H9 (cell line): ENCODE measurements at regions not wholly inside any gene's neighbourhood (a gene's known extent, or its start where the extent isn't known, plus 50 kb on each side); places are given as distances from the start of the nearest gene placed in this dataset.
A peak's percentile ranks its signal among the peaks of the same experiment; 100 is the strongest.

ENCODE experiments used
- DNase-seq: peaks from one replicate; pipeline ENCODE4 v3.0.0-alpha.2; 2017
- H2AFZ ChIP-seq: one replicate; pipeline ENCODE4 v1.6.1; 2013; ENCODE audit warnings: mild to moderate bottlenecking, low read length, control low read depth, moderate library complexity
- H2AK5ac ChIP-seq: 2 replicates; pipeline ENCODE4 v1.6.1; 2013; ENCODE audit warnings: low read length, control low read depth, mixed read lengths; ENCODE audit not compliant: insufficient read length
- H2BK120ac ChIP-seq: one replicate; pipeline ENCODE4 v1.6.1; 2013; ENCODE audit warnings: low read depth, mild to moderate bottlenecking, low read length, control low read depth, inconsistent platforms; ENCODE audit not compliant: poor library complexity, severe bottlenecking
- H2BK12ac ChIP-seq: 2 replicates; pipeline ENCODE4 v1.6.1; 2013; ENCODE audit warnings: low read length, control low read depth, mixed read lengths, low read depth; ENCODE audit not compliant: insufficient read length
- H2BK15ac ChIP-seq: 2 replicates; pipeline ENCODE4 v1.6.1; 2013; ENCODE audit warnings: low read depth, low read length, control low read depth
- H2BK20ac ChIP-seq: one replicate; pipeline ENCODE4 v1.6.1; 2013; ENCODE audit warnings: low read depth, mild to moderate bottlenecking, low read length, control low read depth, inconsistent platforms; ENCODE audit not compliant: poor library complexity, severe bottlenecking
- H2BK5ac ChIP-seq: 2 replicates; pipeline ENCODE4 v1.6.1; 2013; ENCODE audit warnings: low read length, control low read depth, mixed read lengths; ENCODE audit not compliant: insufficient read length
- H3K14ac ChIP-seq: 2 replicates; pipeline ENCODE4 v1.6.1; 2013; ENCODE audit warnings: low read length, control low read depth; ENCODE audit not compliant: insufficient read depth
- H3K18ac ChIP-seq: 2 replicates; pipeline ENCODE4 v1.6.1; 2013; ENCODE audit warnings: low read depth, mild to moderate bottlenecking, mixed read lengths, low read length, control low read depth; ENCODE audit not compliant: insufficient read length
- H3K23ac ChIP-seq: 2 replicates; pipeline ENCODE4 v1.6.1; 2013; ENCODE audit warnings: low read length, control low read depth, mixed read lengths, low read depth; ENCODE audit not compliant: insufficient read length
- H3K23me2 ChIP-seq: 2 replicates; pipeline ENCODE4 v1.6.1; 2013; ENCODE audit warnings: low read depth, mild to moderate bottlenecking, mixed read lengths, low read length, control low read depth; ENCODE audit not compliant: insufficient read length, poor library complexity, severe bottlenecking
- H3K27ac ChIP-seq: 2 replicates; pipeline ENCODE4 v1.5.1; 2013; ENCODE audit warnings: low read length, control low read depth, mixed read lengths, low read depth; ENCODE audit not compliant: insufficient read length
- H3K27me3 ChIP-seq: 2 replicates; pipeline ENCODE4 v1.6.1; 2013; ENCODE audit warnings: low read length, control low read depth, inconsistent platforms; ENCODE audit not compliant: insufficient read depth
- H3K4ac ChIP-seq: 2 replicates; pipeline ENCODE4 v1.6.1; 2013; ENCODE audit warnings: low read depth, mild to moderate bottlenecking, control low read depth, inconsistent platforms, low read length, moderate library complexity
- H3K4me1 ChIP-seq: 2 replicates; pipeline ENCODE4 v1.6.1; 2013; ENCODE audit warnings: low read length, control low read depth, inconsistent platforms; ENCODE audit not compliant: insufficient read depth
- H3K4me2 ChIP-seq: 2 replicates; pipeline ENCODE4 v1.6.1; 2013; ENCODE audit warnings: low read length, control low read depth, mixed read lengths; ENCODE audit not compliant: insufficient read length, insufficient read depth
- H3K56ac ChIP-seq: 2 replicates; pipeline ENCODE4 v1.6.1; 2013; ENCODE audit warnings: low read depth, mild to moderate bottlenecking, mixed read lengths, low read length, control low read depth; ENCODE audit not compliant: insufficient read length
- H3K79me1 ChIP-seq: 2 replicates; pipeline ENCODE4 v1.6.1; 2013; ENCODE audit warnings: low read depth, mild to moderate bottlenecking, moderate library complexity, low read length, control low read depth, inconsistent platforms; ENCODE audit not compliant: insufficient read depth, poor library complexity, severe bottlenecking
- H3K79me2 ChIP-seq: 2 replicates; pipeline ENCODE4 v1.6.1; 2013; ENCODE audit warnings: low read length, control low read depth, inconsistent platforms; ENCODE audit not compliant: insufficient read depth
- H3K9ac ChIP-seq: 2 replicates; pipeline ENCODE4 v1.6.1; 2013; ENCODE audit warnings: low read length, control low read depth, mixed read lengths; ENCODE audit not compliant: insufficient read length; ENCODE audit errors: extremely low read depth
- H3K9me3 ChIP-seq: one replicate; pipeline ENCODE4 v1.6.1; 2013; ENCODE audit warnings: low read depth, low read length, inconsistent platforms; ENCODE audit not compliant: control insufficient read depth
- H3T11ph ChIP-seq: one replicate; pipeline ENCODE4 v1.6.1; 2013; ENCODE audit warnings: mild to moderate bottlenecking, low read length, control low read depth, inconsistent platforms
- H4K20me1 ChIP-seq: one replicate; pipeline ENCODE4 v1.6.1; 2013; ENCODE audit not compliant: control insufficient read depth, insufficient read length, insufficient read depth
- H4K5ac ChIP-seq: 2 replicates; pipeline ENCODE4 v1.6.1; 2013; ENCODE audit warnings: low read depth, mild to moderate bottlenecking, mixed read lengths, low read length, control low read depth; ENCODE audit not compliant: insufficient read length
- H4K8ac ChIP-seq: replicated peaks from 2 replicates; pipeline ENCODE4 v1.6.1; 2013; ENCODE audit warnings: low read length, control low read depth, mixed read lengths, low read depth; ENCODE audit not compliant: insufficient read length
- H4K91ac ChIP-seq: 2 replicates; pipeline ENCODE4 v1.6.1; 2013; ENCODE audit warnings: low read depth, mild to moderate bottlenecking, moderate library complexity, mixed read lengths, low read length, control low read depth; ENCODE audit not compliant: insufficient read length
- H3K27ac Mint-ChIP-seq, 3 experiments: 2 replicates in 2 of 3; 3 replicates in 1 of 3; pipeline ENCODE4 v1.8.0; 2020 to 2021; ENCODE audit warnings: mixed read lengths in 3 of 3, mild to moderate bottlenecking in 1 of 3, moderate library complexity in 1 of 3
- H3K27me3 Mint-ChIP-seq: 2 replicates; pipeline ENCODE4 v1.8.0; 2021; ENCODE audit warnings: low read depth, mild to moderate bottlenecking, moderate library complexity, mixed read lengths
- H3K36me3 Mint-ChIP-seq, 3 experiments: 2 replicates in 2 of 3; 3 replicates in 1 of 3; pipeline ENCODE4 v1.8.0; 2020 to 2021; ENCODE audit warnings: low read depth in 3 of 3, mixed read lengths in 3 of 3; ENCODE audit not compliant: insufficient read depth in 1 of 3
- H3K4me1 Mint-ChIP-seq, 2 experiments: 2 replicates each; pipeline ENCODE4 v1.8.0; 2020; ENCODE audit warnings: mixed read lengths in 2 of 2
- H3K4me3 Mint-ChIP-seq, 2 experiments: 2 replicates in 1 of 2; 3 replicates in 1 of 2; pipeline ENCODE4 v1.8.0; 2020 to 2021; ENCODE audit warnings: mild to moderate bottlenecking in 2 of 2, mixed read lengths in 2 of 2, moderate library complexity in 1 of 2
- H3K9me3 Mint-ChIP-seq, 2 experiments: 2 replicates in 1 of 2; 3 replicates in 1 of 2; pipeline ENCODE4 v1.8.0; 2020; ENCODE audit warnings: mild to moderate bottlenecking in 2 of 2, mixed read lengths in 2 of 2, moderate library complexity in 1 of 2
- CTCF ChIP-seq: fragments of 200-600 bp; sonication (generic); conservative IDR thresholded peaks from 3 replicates; pipeline ENCODE4 v1.8.0; 2021; ENCODE audit warnings: antibody characterized with exemption, mild to moderate bottlenecking
- WGBS: extraction: QIAGEN DNeasy Blood & Tissue Kit; methylation state at CpG from one replicate; pipeline ENCODE4 v1.1.7; 2013; ENCODE audit warnings: missing lambda C conversion rate, low lambda C conversion rate, mixed read lengths; ENCODE audit not compliant: insufficient read length; ENCODE audit errors: extremely low coverage; 5-methylcytosine and 5-hydroxymethylcytosine counted together

GRCh38 chr5:92676215-92677165 lies 904.5 kb downstream of the NR2F1-AS1 start:
- H3K79me1 ChIP-seq, result no peaks in the 10 kb centered on the region
- no peak overlapping the region for H2AFZ ChIP-seq
- no peak for DNase-seq
- H3T11ph ChIP-seq, result no peak overlapping the region
- Mint-ChIP-seq H3K4me1 (peaks cover 12 to 25% of the 10 kb centered on the region in 2 experiments), H3K27ac (peak overlapping the region in 2 of 3 experiments; percentile 25 to 41; a peak in 1 of 7 replicates), H3K36me3 (no peaks in the 10 kb centered on the region), H3K27me3 (no peaks in the 10 kb centered on the region), H3K4me3 (no peak overlapping the region), H3K9me3 (no peaks in the 10 kb centered on the region)
- WGBS, result no CpG with 5 or more reads among the region's 8 CpGs
- no peak overlapping the region for H2BK120ac ChIP-seq
- no peak overlapping the region for H4K8ac ChIP-seq
- H2AK5ac ChIP-seq, result no peak overlapping the region
- no peak overlapping the region for H2BK12ac ChIP-seq
- H3K56ac ChIP-seq, result no peak overlapping the region
- H3K4me2 ChIP-seq, result no peak overlapping the region
- H3K14ac ChIP-seq, result no peak overlapping the region
- H3K27ac ChIP-seq, result no peak overlapping the region
- no peaks in the 10 kb centered on the region for H3K27me3 ChIP-seq
- H2BK20ac ChIP-seq, result no peak overlapping the region
- no peaks in the 10 kb centered on the region for H3K9me3 ChIP-seq
- no peaks in the 10 kb centered on the region for H4K20me1 ChIP-seq
- H2BK15ac ChIP-seq, result no peak overlapping the region
- H3K18ac ChIP-seq, result no peak overlapping the region
- H3K4me1 ChIP-seq, result no peaks in the 10 kb centered on the region
- no peak overlapping the region for H3K23ac ChIP-seq
- H4K91ac ChIP-seq, result no peak overlapping the region
- H3K79me2 ChIP-seq, result no peaks in the 10 kb centered on the region
- no peak overlapping the region for H4K5ac ChIP-seq
- no peak overlapping the region for H3K9ac ChIP-seq
- H3K4ac ChIP-seq, result no peak overlapping the region
- no peaks in the 10 kb centered on the region for H3K23me2 ChIP-seq
- TF ChIP-seq CTCF, result no peak
- H2BK5ac ChIP-seq, result no peak overlapping the region
